Retina (tissue), 1 donor: ENCODE measurements at regions not wholly inside any gene's neighbourhood (a gene's known extent, or its start where the extent isn't known, plus 50 kb on each side); places are given as distances from the start of the nearest gene placed in this dataset.

Source experiments
- DNase-seq: peaks from one replicate; pipeline ENCODE4 v3.0.0-alpha.2; 2016

- no peak for DNase-seq
Observed at GRCh38 chr7:85478530-85478929, 291.7 kb upstream of the SEMA3D start.

GRCh38 chr7:85475476-85475875, 288.6 kb upstream of the SEMA3D start:
- DNase-seq: no peak

GRCh38 chr7:85475071-85475470, 288.2 kb upstream of the SEMA3D start:
- DNase-seq: no peak

DNA sequence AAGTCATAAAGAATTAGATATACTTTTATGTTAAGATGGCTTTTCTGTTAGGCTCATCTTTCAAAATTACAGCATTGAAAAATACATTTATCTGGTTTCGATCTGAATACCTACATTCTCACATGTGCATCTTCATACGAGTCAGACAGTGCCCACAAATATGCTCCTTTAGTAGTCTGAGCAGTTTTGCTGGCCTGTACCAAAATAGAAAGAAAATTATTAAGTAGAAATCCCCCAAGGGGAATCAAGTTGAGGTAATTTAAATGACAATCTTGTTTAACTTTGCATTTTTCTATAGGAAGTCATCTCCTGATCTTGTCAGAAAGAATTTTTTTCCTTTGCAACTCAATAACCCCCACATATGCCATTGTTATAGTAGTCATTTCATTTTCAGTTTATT, 287.4 kb upstream of the SEMA3D start:
- DNase-seq: no peak

- DNase-seq: no peak
Observed at GRCh38 chr7:85471740-85472139, 284.9 kb upstream of the SEMA3D start.

GRCh38 chr7:85471307-85471706, 284.5 kb upstream of the SEMA3D start:
- DNase-seq: no peak

GRCh38 chr7:85469446-85470010, 282.7 kb upstream of the SEMA3D start:
- DNase-seq: no peak

DNA sequence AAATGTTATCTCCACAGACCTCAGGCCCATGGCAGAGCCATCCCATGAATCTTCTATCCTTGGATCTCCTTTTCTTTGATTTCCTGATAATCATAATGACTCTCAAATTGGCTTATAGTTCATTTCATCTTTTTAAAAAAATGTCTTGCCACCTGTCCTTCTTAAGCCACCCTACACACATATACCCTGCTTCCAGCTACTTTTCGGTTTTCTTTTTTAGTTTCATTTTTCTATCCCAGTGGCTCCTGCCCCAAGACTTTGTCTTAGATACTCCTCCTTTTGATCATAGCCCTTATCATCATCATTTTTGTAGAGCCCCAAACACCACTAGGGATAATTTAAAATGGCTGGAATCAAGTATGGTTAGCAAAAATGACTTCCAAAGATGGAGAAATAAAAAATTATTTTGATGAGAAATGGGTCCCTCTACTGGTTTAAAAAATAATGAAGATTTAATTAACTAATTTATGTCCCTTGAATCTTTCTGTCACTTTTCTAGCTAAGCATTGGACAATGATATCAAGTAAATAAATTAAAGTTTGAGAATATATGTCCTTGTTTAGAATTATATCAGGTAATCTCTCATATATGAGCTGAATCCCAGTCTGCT, 277.3 kb upstream of the SEMA3D start:
- DNase-seq: no peak

DNA sequence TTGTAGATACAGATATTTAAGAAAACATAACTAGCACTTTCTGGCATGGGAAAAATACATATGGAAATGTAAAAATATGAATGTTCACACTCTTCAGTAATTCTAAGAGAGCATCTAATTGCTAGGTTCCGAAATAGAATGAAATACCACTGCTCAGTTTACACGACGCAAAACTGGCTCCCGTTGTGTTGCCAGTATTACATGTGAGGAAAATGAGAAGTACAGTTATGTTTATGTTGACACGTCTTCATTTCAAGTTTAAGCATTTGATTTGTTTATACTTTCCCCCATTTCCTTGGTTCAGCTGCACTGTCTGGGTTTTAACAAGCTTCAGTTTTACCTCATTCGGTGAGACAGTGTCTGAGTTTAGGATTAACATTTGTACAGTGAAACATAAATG, 275.8 kb upstream of the SEMA3D start:
- DNase-seq: no peak

- DNase-seq: no peak
Observed at GRCh38 chr7:85457911-85458310, 271.1 kb upstream of the SEMA3D start.

- DNase-seq: no peak
Observed at GRCh38 chr7:85456254-85456653, 269.4 kb upstream of the SEMA3D start.

- no peak for DNase-seq
Observed at GRCh38 chr7:85454904-85455303, 268.0 kb upstream of the SEMA3D start.

DNA sequence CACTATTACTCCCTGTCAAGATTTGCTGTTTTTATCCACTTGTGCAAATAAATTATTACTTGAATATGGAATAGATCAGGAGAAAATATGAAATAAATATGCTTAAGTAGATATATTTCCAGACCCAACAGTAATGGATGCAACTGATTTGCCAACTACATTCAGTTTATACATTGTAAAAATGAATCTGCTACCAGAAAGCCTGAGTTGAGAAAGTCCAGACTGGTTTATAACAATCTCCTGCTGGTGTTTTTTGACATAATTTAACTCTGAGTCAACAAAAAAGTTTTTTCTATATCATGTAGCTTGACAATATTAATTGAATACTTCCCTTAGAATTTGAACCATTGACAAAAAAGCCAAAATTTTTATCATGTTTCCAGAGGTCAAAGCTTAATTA, 265.8 kb upstream of the SEMA3D start:
- DNase-seq: no peak

- no peak for DNase-seq
Observed at GRCh38 chr7:85449478-85449877, 262.6 kb upstream of the SEMA3D start.

DNA sequence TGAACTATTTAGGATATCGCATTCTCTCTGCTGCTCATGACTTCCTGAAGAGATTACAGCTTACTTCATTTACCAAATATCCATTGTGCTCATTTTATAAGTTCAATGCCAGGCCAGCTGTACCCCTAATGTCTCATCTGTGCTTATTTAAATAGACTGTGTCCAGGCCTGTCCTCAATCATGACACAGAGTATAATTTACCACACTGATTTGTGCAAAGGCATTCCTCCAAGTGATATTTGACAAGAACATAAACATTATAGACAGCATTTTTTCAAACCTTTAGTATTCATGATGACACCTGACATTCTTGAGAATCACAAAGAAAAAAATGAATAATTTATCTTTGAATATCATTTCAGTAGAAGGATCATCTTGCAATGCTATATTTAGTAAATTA, 260.1 kb upstream of the SEMA3D start:
- DNase-seq: no peak

GRCh38 chr7:85426487-85426960, 239.7 kb upstream of the SEMA3D start:
- DNase-seq: no peak

- DNase-seq: no peak
Observed at GRCh38 chr7:85424298-85424697, 237.4 kb upstream of the SEMA3D start.

GRCh38 chr7:85423209-85423895, 236.5 kb upstream of the SEMA3D start:
- DNase-seq: no peak

GRCh38 chr7:85415743-85416142, 228.9 kb upstream of the SEMA3D start:
- DNase-seq: no peak

GRCh38 chr7:85413718-85414117, 226.9 kb upstream of the SEMA3D start:
- no peak for DNase-seq

DNA sequence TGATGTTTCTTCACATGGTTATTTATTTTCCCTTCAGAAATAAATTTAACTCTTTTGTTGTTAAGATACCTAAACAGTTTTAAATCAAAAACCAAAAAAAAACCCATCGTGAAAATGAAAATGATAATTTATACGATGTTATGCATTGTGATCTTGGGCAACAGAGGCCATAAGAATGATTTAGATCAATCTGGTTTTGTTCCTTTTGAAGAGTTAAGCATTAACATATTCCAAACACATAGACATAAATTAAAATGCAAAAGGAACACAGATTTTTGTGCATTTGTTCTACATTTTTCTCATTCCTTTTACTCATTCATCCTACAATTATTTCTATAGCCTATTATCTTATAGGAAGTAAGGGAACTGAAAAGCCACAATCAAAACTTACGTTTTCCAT, 226.1 kb upstream of the SEMA3D start:
- no peak for DNase-seq

- no peak for DNase-seq
Observed at GRCh38 chr7:85407391-85407790, 220.5 kb upstream of the SEMA3D start.

- DNase-seq: no peak
Observed at GRCh38 chr7:85405016-85405902, 218.4 kb upstream of the SEMA3D start.
